ENCODE measurements at regions not wholly inside any gene's neighbourhood (a gene's known extent, or its start where the extent isn't known, plus 50 kb on each side); places are given as distances from the start of the nearest gene placed in this dataset.

DNA sequence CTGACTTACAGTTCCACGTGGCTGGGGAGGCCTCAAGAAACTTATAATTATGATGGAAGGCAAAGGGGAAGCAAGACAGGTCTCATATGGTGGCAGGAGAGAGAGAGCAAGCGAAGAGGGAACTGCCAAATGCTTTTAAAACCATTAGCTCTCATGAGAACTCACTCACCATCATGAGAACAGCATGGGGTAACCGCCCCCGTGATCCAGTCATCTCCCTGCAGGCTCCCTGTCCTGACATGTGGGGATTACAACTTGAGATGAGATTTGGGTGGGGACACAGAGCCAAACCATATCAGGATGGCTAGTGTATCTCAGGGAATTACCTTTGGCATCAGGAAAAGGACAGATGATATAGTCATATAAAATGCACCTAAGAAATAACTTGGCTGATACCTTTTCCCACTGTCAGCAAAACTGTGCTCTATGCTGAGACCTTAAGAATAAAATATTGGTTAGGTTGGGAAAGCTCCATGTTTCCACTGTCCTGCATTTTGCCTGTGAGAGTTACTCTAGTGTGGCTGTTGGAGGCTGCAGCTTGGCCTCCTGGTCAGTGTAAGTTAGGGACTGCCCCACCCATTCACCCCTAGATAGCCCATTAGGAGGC is 110.3 kb downstream of the UCHL1 start:
- TF ChIP-seq CHD1 (IDR thresholded peaks at IDR 0.05; ENCODE audit: low read depth, low read length), result no peak
- TF ChIP-seq, protein P1, sequence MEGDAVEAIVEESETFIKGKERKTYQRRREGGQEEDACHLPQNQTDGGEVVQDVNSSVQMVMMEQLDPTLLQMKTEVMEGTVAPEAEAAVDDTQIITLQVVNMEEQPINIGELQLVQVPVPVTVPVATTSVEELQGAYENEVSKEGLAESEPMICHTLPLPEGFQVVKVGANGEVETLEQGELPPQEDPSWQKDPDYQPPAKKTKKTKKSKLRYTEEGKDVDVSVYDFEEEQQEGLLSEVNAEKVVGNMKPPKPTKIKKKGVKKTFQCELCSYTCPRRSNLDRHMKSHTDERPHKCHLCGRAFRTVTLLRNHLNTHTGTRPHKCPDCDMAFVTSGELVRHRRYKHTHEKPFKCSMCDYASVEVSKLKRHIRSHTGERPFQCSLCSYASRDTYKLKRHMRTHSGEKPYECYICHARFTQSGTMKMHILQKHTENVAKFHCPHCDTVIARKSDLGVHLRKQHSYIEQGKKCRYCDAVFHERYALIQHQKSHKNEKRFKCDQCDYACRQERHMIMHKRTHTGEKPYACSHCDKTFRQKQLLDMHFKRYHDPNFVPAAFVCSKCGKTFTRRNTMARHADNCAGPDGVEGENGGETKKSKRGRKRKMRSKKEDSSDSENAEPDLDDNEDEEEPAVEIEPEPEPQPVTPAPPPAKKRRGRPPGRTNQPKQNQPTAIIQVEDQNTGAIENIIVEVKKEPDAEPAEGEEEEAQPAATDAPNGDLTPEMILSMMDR (IDR thresholded peaks at IDR 0.05; ENCODE audit: control extremely low read depth in 1 of 3, insufficient read depth in 1 of 3, low read depth in 1 of 3, low read length in 3 of 3), result no peak
- TF ChIP-seq, protein P2, sequence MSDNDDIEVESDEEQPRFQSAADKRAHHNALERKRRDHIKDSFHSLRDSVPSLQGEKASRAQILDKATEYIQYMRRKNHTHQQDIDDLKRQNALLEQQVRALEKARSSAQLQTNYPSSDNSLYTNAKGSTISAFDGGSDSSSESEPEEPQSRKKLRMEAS (IDR thresholded peaks at IDR 0.05), result no peak
- TF ChIP-seq RFX5 (IDR thresholded peaks at IDR 0.05; ENCODE audit: borderline replicate concordance, low read depth, low read length), result no peak
- TF ChIP-seq GTF2F1 (IDR thresholded peaks at IDR 0.05; ENCODE audit: borderline replicate concordance, low read depth, low read length), result no peak
- no peak for TF ChIP-seq POLR2AphosphoS5 (IDR thresholded peaks at IDR 0.05; ENCODE audit: low read depth, low read length)
- no peak for TF ChIP-seq EZH2 (IDR thresholded peaks at IDR 0.05; ENCODE audit: low read depth, low read length, severe bottlenecking)
- no peak for TF ChIP-seq GABPA (IDR thresholded peaks at IDR 0.05; ENCODE audit: borderline replicate concordance, insufficient read depth, low read length)
